Amniotic epithelial cell (primary cell): ENCODE measurements at regions not wholly inside any gene's neighbourhood (a gene's known extent, or its start where the extent isn't known, plus 50 kb on each side); places are given as distances from the start of the nearest gene placed in this dataset.

Experiments used
- DNase-seq: peaks from one replicate; pipeline ENCODE4 v3.0.0-alpha.2; 2010; ENCODE audit warnings: low read depth

DNA sequence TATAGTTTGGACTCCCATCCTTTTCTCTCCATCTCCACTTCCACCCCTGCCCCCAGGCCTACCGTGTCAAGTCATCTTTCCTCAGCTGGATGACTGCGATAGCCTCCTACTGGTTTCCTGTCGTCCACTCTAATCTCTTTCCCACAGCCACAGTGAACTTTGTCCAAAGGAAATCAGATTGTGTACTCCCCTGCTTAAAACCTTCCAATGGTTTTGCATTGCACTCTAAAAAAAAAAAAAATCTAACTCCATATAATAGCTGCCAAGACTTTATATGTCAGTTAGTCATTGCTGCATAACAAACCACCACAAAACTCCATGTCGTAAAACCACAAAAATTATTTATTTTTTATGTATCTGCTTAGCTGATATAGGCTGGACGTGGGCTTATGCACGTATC, 160.2 kb upstream of the CCDC68 start:
- peak; percentile 14 for DNase-seq

DNA sequence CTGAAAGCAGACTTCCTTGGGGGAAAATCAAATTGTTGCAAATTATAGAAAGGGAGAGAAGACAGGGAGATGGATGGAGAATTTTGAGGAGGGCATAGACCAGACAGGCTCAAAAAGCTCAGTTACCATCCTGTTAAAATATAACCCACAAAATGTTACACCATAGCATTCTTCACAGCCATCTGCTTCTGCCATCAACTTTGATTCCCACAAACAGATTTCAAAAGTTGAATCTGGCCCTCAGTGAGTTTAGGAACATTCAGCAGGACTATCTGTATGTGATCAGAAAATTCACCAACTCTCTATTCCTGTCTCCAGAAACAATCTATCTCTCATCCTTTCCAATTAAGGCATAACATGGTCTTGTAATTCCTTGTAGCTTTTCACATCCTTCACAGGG, 159.8 kb upstream of the CCDC68 start:
- no peak for DNase-seq

GRCh38 chr18:55116863-55117262, 157.6 kb upstream of the CCDC68 start:
- DNase-seq, result no peak

DNA sequence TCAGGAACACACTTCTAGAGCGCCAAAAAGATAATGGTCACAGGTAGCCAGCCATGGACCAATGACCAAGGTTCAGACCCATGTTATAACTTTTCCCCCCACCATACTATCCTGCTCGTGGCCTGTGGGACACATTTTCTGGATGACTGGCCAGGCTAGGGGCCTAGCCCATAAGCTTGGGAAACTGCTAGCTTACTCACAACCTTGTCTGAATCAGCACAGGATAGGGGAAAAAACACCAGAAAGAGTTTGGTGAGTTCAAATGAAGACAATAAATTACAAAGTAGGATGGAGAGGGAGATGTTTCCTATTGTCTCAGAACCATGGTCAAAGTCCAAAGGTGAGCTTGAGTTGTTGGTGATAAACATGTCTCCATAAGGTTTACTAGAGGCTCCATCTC, 156.3 kb upstream of the CCDC68 start:
- DNase-seq, result no peak

- DNase-seq, result no peak
Observed at GRCh38 chr18:55114876-55115275, 155.6 kb upstream of the CCDC68 start.

GRCh38 chr18:55113800-55114199, 154.5 kb upstream of the CCDC68 start:
- no peak for DNase-seq

- no peak for DNase-seq
Observed at GRCh38 chr18:55111271-55111670, 152.0 kb upstream of the CCDC68 start.

- DNase-seq, result no peak
Observed at GRCh38 chr18:55110436-55110835, 151.2 kb upstream of the CCDC68 start.

DNA sequence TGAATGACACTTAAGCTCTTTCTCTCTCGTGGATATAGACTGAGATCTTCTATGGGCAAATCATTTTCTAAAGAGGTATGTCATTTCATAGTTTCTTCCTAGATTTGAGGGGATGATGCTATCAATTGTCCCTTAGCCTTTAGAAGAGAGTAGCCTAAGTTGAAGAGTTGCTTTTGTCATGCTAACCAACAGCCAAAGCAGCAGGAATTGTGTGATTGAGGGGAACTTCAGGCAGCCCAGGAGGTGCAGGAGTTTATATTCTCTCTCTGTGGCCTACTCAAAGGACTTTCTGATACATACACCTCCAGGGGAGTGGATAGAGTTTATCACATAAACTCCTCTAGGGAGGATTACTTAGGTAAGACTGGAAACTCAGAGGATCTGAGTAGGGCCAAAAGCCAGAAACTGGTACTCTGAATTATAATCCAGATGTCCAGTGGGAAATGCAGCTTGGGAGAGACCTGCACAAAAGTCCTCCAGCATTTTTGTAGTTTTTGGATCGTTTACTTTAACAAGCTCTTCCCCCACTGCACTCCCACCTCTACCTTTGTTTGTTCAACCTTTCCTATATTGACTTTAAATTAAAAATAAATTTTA, 150.7 kb upstream of the CCDC68 start:
- no peak for DNase-seq

DNA sequence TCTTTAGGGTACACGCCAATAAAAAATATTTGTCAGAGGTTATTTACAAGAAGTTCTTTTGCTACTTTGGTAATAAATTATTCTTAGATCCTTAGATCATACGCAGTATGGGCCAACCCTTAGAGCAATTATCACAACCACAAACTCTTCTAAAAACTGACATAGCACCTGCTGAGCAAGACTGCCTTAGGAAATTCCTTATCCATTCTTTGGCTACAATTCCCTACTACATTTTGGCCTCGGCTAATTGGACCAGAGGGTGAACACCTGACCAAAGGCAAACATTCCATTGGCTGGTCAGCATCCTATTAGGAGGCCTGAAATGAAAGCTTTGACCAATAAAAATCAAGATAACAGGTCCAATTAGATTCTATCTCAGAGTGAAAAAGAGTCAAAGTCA, 147.6 kb upstream of the CCDC68 start:
- DNase-seq, result no peak

DNA sequence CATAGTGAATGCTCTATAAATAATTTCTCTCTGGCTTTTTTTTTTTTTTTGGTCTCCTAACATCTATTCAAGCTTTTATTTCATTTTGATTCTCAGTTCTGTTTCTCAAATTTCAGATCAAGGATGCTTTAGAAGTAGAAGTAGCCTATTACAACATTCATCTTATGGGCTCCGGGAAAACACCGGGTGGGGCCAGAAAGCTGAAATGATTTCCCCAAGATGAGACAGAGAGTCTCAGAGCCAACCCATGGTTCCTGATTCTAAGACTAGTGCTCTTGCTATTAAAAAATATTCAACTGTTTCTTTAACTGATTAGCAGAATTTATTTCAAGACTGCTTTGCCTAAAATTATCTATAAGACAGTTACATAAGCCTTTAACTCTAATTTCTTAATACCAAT, 147.2 kb upstream of the CCDC68 start:
- no peak for DNase-seq

DNA sequence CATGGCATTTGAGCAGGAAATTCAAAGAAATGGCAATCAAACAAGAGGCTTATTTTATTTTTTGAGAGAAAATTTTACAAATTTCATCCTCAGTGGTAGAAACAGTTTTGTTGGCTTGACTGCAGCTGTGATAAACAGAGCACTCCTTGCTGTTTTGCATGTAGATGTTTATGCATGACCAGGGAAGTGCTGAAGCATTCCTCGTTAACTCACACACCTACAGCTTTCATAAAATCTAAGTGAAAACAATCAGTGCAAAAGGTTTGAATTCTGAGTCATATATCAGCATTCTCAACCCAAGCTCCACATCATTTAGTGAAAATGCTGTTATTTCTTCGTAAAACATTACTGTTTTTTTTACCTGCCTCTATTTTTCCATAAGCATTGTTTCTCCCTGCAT, 146.6 kb upstream of the CCDC68 start:
- DNase-seq, result no peak

- no peak for DNase-seq
Observed at GRCh38 chr18:55102958-55103456, 143.7 kb upstream of the CCDC68 start.

DNA sequence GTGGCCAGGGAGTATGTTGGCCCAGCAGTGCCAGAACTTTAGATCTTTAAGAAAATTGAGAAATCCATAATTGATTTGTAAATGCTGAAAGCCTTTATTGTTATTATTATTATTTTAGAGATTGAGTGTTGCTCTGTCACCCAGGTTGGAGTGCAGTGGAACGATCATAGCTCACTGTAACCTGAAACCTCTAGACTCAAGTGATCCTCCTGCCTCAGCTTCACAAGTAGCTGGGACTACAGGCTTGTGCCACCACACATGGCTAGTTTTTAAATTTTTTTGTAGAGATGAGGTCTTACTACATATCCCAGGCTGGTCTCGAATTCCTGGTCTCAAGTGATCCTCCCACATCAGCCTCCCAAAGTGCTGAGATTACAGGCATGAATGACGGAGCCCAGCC, 143.2 kb upstream of the CCDC68 start:
- DNase-seq, result no peak

DNA sequence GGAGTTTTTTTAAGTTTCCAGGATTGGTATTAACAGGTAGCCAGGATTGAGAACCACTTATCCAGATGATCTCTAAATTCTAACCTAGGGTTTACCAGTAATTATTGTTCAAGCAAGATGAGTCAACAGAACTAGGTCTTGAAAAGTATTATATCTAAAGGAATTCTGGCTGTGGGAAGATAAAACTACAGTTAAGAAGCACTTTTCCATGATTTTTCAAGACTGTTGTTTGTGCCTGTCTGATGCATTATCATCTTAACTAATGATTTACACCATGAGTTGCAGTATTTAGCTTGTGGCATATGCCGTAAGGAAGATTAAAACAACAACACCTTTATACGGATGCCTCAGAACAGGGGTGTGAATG, 142.2 kb upstream of the CCDC68 start:
- DNase-seq, result peak; percentile 34

DNA sequence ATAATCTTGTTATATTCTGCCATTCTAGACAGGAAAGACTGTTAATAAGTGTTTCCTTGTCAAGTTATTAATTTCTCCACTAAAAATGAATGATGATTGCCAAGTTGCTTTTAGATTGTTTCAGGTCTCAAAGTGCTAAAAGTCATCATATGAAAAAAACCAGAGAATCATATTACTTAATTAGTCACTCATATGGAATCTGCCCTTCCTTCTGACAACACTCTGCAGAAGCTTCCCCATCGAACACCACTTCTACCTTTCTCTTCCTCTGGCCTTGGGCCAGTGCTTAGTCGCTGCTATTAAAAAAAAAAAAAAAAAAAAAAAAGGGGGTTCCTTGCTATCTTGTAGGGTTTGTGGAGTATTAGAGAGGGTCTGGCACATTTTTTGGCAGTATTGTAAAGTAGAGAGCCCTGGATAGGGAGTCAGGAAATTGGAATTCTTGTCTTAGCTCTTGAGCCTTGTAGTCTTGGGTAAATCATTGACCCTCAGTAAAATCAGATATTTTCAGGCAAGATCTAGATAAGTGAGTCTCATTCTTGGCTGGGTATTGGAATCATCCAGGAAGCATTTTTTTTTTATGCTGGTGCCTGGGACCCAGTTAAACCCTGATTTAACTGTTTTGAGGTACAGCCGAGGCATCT, 141.7 kb upstream of the CCDC68 start:
- DNase-seq, result peak; percentile 71

DNA sequence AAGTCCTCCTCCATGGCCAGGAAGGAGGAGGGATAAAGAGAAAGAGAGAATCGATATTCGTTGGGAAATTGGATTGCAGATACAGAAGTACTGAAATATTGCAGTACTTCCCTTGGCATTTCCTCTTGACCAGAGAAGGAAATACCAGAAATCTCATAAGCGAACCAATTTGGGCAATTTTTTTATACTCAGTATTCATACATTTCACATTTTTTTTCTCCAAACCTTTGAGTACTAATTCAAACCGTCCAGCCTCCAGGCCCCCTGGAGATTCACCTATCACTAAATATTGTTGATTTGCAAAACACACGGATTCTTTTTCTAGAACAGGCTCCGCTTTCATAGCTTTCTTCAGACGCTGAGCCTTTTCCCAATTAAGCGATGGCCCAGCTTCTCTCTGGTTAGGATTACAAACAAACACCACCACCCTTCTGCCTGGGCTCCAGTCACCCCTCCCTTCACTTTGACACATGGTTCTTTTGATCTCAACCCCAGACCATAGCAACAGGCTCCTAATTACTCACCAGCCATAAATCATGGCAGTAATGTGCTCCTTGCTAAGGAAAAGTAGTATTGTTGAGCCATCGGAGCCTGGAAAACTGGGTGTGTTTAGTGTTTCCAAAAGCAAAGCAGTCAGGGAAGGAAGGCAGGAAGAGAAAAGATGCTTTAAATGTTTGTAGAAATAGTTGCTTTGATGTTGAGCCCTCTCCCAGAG, 138.4 kb upstream of the CCDC68 start:
- DNase-seq, result peak; percentile 80

GRCh38 chr18:55096263-55096951, 137.1 kb upstream of the CCDC68 start:
- peak; percentile 78 for DNase-seq

GRCh38 chr18:55095584-55095983, 136.3 kb upstream of the CCDC68 start:
- no peak for DNase-seq

- no peak for DNase-seq
Observed at GRCh38 chr18:55093808-55094207, 134.5 kb upstream of the CCDC68 start.

DNA sequence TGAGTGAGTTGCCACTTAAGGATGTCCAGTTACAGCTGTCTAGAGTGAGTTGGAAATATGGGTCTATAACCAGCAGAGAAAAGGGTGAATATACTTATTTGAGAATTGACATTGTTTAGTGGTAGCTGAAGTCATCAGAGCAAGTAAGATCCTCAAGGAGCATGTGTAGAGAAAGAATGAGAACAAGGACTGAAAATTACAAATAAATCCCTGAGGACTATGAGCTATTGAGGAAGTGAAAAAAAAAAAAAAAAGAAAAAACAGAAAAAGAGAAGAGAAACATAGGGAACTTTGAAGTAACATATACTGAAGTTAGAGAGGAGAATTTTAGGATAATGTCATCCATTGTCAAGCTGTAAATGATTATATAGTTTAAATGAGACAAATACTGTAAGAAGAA, 134.0 kb upstream of the CCDC68 start:
- no peak for DNase-seq

GRCh38 chr18:55092166-55092565, 132.9 kb upstream of the CCDC68 start:
- no peak for DNase-seq
